CD4-positive, alpha-beta T cell (primary cell): ENCODE measurements at regions not wholly inside any gene's neighbourhood (a gene's known extent, or its start where the extent isn't known, plus 50 kb on each side); places are given as distances from the start of the nearest gene placed in this dataset.

Experiments
- ATAC-seq: fragments of 200-7000 bp; cut with Tn5 transposase; one replicate; pipeline ENCODE4 v1.10.0; 2022; ENCODE audit warnings: mild to moderate bottlenecking; ENCODE audit not compliant: poor library complexity
- CTCF ChIA-PET: fragments of 350-600 bp; sonication (Branson Sonifier 250); formaldehyde crosslinking; loops from one replicate; lab custom pipeline; 2021; ENCODE audit warnings: antibody characterized with exemption, inconsistent platforms; lab: Charles Lee
- POLR2A ChIA-PET: fragments of 350-600 bp; sonication (Branson Sonifier 250); formaldehyde crosslinking; loops from one replicate; lab custom pipeline; 2021; ENCODE audit warnings: antibody characterized with exemption, inconsistent platforms; lab: Charles Lee
- DNase-seq, 14 experiments: peaks; one replicate each; pipeline ENCODE4 v3.0.0-alpha.2; 2013 to 2020; ENCODE audit warnings: mixed read lengths in 2 of 14
- H3K27ac ChIP-seq, 2 donors: one replicate each; pipeline versions ENCODE4 v1.5.1 to v1.7.0; 2013; ENCODE audit warnings: low read length in 2 of 2, low read depth in 1 of 2, mild to moderate bottlenecking in 1 of 2
- H3K27me3 ChIP-seq, 2 experiments: 1 replicate in 1 of 2; 2 replicates in 1 of 2; pipeline versions ENCODE4 v1.6.1 to v1.7.0; 2013; ENCODE audit warnings: low read length in 2 of 2, control low read depth in 1 of 2, mild to moderate bottlenecking in 1 of 2, moderate library complexity in 1 of 2; ENCODE audit not compliant: insufficient read depth in 2 of 2, control insufficient read depth in 1 of 2
- H3K36me3 ChIP-seq: one replicate; pipeline ENCODE4 v1.6.1; 2013; ENCODE audit warnings: low read length, control low read depth; ENCODE audit not compliant: insufficient read depth
- H3K4me1 ChIP-seq: one replicate; pipeline ENCODE4 v1.6.1; 2013; ENCODE audit warnings: low read length, control low read depth; ENCODE audit not compliant: insufficient read depth
- H3K4me3 ChIP-seq: one replicate; pipeline ENCODE4 v1.5.1; 2013; ENCODE audit warnings: mild to moderate bottlenecking, low read length, moderate library complexity
- H3K9me3 ChIP-seq, 2 experiments: 1 replicate in 1 of 2; 2 replicates in 1 of 2; pipeline versions ENCODE4 v1.6.1 to v1.7.0; 2013; ENCODE audit warnings: low read length in 2 of 2, mild to moderate bottlenecking in 2 of 2, control low read depth in 1 of 2, moderate library complexity in 1 of 2; ENCODE audit not compliant: control insufficient read depth in 1 of 2, insufficient read depth in 1 of 2
- H3K27ac Mint-ChIP-seq: one replicate; pipeline ENCODE4 v1.8.0; 2020; ENCODE audit warnings: mixed read lengths
- H3K27me3 Mint-ChIP-seq: one replicate; pipeline ENCODE4 v1.8.0; 2021; ENCODE audit warnings: mixed read lengths
- H3K36me3 Mint-ChIP-seq: one replicate; pipeline ENCODE4 v1.8.0; 2021; ENCODE audit warnings: low read depth, mixed read lengths
- H3K4me1 Mint-ChIP-seq: one replicate; pipeline ENCODE4 v1.8.0; 2021; ENCODE audit warnings: low read depth, mixed read lengths
- H3K4me3 Mint-ChIP-seq: one replicate; pipeline ENCODE4 v1.8.0; 2020; ENCODE audit warnings: mild to moderate bottlenecking, mixed read lengths
- H3K9me3 Mint-ChIP-seq: one replicate; pipeline ENCODE4 v1.8.0; 2020; ENCODE audit warnings: mixed read lengths
- intact Hi-C, 2 experiments: fragments of 100-400 bp; cut with DNase I in 1 of 2; cut with micrococcal nuclease in 1 of 2; formaldehyde crosslinking; loops; one replicate each; pipeline versions ENCODE4 v1.15.1 to v1.9.0; 2023 to 2025; cut with DNase I, micrococcal nuclease
- TF ChIP-seq, protein P1 (sequence below): fragments of 200-600 bp; IDR thresholded peaks from one replicate; pipeline ENCODE4 v1.8.0; 2022; ENCODE audit warnings: antibody characterized with exemption, mild to moderate bottlenecking

- POLR2A ChIA-PET, result no interaction called here
Measured at GRCh38 chr15:69974321-69974720, 123.4 kb downstream of the TLE3 start.

DNA sequence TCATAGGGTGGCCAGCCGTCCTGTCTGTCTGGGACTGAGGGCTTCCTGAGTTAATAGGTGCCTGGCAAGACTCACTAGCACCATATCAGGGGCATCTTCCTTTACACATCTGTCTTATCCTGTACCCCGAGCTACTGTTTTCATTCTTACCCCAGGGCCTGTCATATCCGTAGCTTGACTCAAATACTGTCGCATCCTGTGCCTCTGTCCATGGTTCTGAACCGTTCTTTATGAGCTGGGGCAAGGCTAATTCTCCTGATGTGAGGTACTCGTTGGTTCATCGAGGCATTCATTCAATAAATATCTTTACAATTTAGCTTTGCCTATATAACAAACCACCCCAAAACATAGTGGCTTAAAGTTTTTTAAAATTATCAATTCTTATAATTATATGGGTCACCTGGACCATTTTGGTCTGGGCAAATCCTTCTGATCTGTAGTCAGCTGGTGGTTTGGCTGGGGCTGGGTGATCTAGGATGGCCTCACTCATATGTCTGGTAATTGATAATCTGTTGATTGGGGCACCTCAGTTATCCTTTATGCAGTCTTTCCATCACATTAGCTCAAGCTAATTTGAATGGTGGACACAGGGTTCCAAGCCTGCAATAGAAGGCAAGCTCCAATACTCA lies 121.2 kb downstream of the TLE3 start:
- DNase-seq (peak in 13 of 14 experiments; percentile 11 to 70 (median 40)), ATAC-seq (peak; percentile 49)
- H3K27me3 Mint-ChIP-seq, result peaks cover 47% of the 10 kb centered on the region
- H3K27me3 ChIP-seq, result peaks cover 23 to 26% of the 10 kb centered on the region in 2 experiments
- TF ChIP-seq, protein P1, sequence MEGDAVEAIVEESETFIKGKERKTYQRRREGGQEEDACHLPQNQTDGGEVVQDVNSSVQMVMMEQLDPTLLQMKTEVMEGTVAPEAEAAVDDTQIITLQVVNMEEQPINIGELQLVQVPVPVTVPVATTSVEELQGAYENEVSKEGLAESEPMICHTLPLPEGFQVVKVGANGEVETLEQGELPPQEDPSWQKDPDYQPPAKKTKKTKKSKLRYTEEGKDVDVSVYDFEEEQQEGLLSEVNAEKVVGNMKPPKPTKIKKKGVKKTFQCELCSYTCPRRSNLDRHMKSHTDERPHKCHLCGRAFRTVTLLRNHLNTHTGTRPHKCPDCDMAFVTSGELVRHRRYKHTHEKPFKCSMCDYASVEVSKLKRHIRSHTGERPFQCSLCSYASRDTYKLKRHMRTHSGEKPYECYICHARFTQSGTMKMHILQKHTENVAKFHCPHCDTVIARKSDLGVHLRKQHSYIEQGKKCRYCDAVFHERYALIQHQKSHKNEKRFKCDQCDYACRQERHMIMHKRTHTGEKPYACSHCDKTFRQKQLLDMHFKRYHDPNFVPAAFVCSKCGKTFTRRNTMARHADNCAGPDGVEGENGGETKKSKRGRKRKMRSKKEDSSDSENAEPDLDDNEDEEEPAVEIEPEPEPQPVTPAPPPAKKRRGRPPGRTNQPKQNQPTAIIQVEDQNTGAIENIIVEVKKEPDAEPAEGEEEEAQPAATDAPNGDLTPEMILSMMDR, result no peak
- peaks cover 3% of the 10 kb centered on the region for H3K9me3 Mint-ChIP-seq
- no peak overlapping the region for H3K27ac ChIP-seq
- no peaks in the 10 kb centered on the region for H3K4me1 ChIP-seq
- H3K9me3 ChIP-seq, result peaks cover 0 to 5% of the 10 kb centered on the region in 2 experiments
- no peak overlapping the region for H3K4me3 ChIP-seq
- ChIA-PET POLR2A (no interaction called here), CTCF (no interaction called here)
- no peaks in the 10 kb centered on the region for H3K4me1 Mint-ChIP-seq
- intact Hi-C loops, result no loop called here
- H3K36me3 Mint-ChIP-seq, result no peaks in the 10 kb centered on the region
- no peak overlapping the region for H3K4me3 Mint-ChIP-seq
- H3K27ac Mint-ChIP-seq, result no peak overlapping the region
- H3K36me3 ChIP-seq, result no peaks in the 10 kb centered on the region

More at GRCh38 chr15:69974321-69974720, 123.4 kb downstream of the TLE3 start:
- Histone ChIP-seq H3K9me3 (peaks cover 0 to 5% of the 10 kb centered on the region in 2 experiments), H3K4me1 (no peaks in the 10 kb centered on the region), H3K4me3 (no peak overlapping the region), H3K27ac (no peak overlapping the region), H3K36me3 (no peaks in the 10 kb centered on the region), H3K27me3 (peaks cover 22 to 26% of the 10 kb centered on the region in 2 experiments)
- DNase-seq (no peak), ATAC-seq (no peak)
- intact Hi-C loops, result no loop called here
- Mint-ChIP-seq H3K36me3 (no peaks in the 10 kb centered on the region), H3K4me1 (no peaks in the 10 kb centered on the region), H3K4me3 (no peak overlapping the region), H3K9me3 (peaks cover 3% of the 10 kb centered on the region), H3K27ac (no peak overlapping the region), H3K27me3 (peaks cover 35% of the 10 kb centered on the region)
- TF ChIP-seq, protein P1, result no peak
- CTCF ChIA-PET, result no interaction called here

DNA sequence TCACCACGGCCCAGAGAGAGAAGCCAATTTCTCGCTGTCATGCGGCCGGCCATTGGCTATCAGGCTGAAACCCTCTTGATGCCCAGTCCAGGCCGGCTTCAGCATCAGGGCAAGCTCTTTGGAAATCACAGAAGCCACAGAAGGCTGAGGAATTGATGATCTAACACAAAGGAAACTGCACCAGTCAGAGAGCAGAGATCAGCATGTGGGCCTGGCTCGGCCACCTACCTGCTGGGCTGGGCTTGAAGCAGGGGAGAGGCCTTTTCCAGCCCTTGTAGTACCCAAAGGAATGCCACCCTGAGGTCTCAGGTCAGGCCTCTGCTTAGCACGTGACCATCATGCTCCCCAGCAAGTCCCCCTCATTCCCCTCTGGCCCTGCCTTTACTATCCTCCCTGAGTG lies 119.1 kb downstream of the TLE3 start:
- H3K4me3 Mint-ChIP-seq, result no peak overlapping the region
- H3K36me3 ChIP-seq, result no peaks in the 10 kb centered on the region
- peaks cover 0 to 11% of the 10 kb centered on the region in 2 experiments for H3K9me3 ChIP-seq
- TF ChIP-seq, protein P1, result no peak
- no peaks in the 10 kb centered on the region for H3K4me1 ChIP-seq
- H3K4me1 Mint-ChIP-seq, result no peaks in the 10 kb centered on the region
- H3K27ac Mint-ChIP-seq, result no peak overlapping the region
- H3K9me3 Mint-ChIP-seq, result peaks cover 3% of the 10 kb centered on the region
- no peak overlapping the region for H3K4me3 ChIP-seq
- intact Hi-C loops, result no loop called here
- peaks cover 42% of the 10 kb centered on the region for H3K27me3 Mint-ChIP-seq
- POLR2A ChIA-PET, result no interaction called here
- no peaks in the 10 kb centered on the region for H3K36me3 Mint-ChIP-seq
- H3K27ac ChIP-seq, result no peak overlapping the region
- ATAC-seq, result no peak
- no peak for DNase-seq
- H3K27me3 ChIP-seq, result peaks cover 17 to 29% of the 10 kb centered on the region in 2 experiments
- CTCF ChIA-PET, result no interaction called here
